ENCODE measurements at regions not wholly inside any gene's neighbourhood (a gene's known extent, or its start where the extent isn't known, plus 50 kb on each side); places are given as distances from the start of the nearest gene placed in this dataset.

GRCh38 chr5:86896916-86897315 is 279.2 kb downstream of the COX7C start:
- H3K4me3 ChIP-seq (ENCODE audit: low read depth, low read length), result no peak overlapping the region
- no peak for DNase-seq (ENCODE audit: low read depth, low spot score)
- TF ChIP-seq CTCF (IDR thresholded peaks at IDR 0.05; ENCODE audit: insufficient read depth, low read length, missing control alignments), result no peak
- ChIA-PET CTCF (interaction anchor here (1.6 kb wide), 1 partner anchor 17 kb away, joined by 5 read pairs; no protein-coding TSS in a partner anchor), POLR2A (no interaction called here)

- TF ChIP-seq CTCF (IDR thresholded peaks at IDR 0.05; ENCODE audit: insufficient read depth, low read length, missing control alignments), result no peak
- POLR2A ChIA-PET, result no interaction called here
- H3K4me3 ChIP-seq (ENCODE audit: low read depth, low read length), result no peak overlapping the region
- DNase-seq (ENCODE audit: low read depth, low spot score), result peak; percentile 76
- CTCF ChIA-PET, result interaction anchor here (0.9 to 2.1 kb wide), 2 partner anchors 29 to 77 kb away, joined by 3 to 7 read pairs; no protein-coding TSS in a partner anchor
Measured at GRCh38 chr5:86909418-86910295, 291.9 kb downstream of the COX7C start.

- DNase-seq (ENCODE audit: low read depth, low spot score), result no peak
- CTCF ChIA-PET, result interaction anchor here (1.4 kb wide), 1 partner anchor 12 kb away, joined by 3 read pairs; no protein-coding TSS in a partner anchor
- no peak overlapping the region for H3K4me3 ChIP-seq (ENCODE audit: low read depth, low read length)
- TF ChIP-seq CTCF (IDR thresholded peaks at IDR 0.05; ENCODE audit: insufficient read depth, low read length, missing control alignments), result no peak
- POLR2A ChIA-PET, result no interaction called here
Measured at GRCh38 chr5:86917117-86917579, 299.4 kb downstream of the COX7C start.

GRCh38 chr5:86918246-86918645 is 300.5 kb downstream of the COX7C start:
- CTCF ChIA-PET, result no interaction called here
- TF ChIP-seq CTCF (IDR thresholded peaks at IDR 0.05; ENCODE audit: insufficient read depth, low read length, missing control alignments), result no peak
- POLR2A ChIA-PET, result no interaction called here
- H3K4me3 ChIP-seq (ENCODE audit: low read depth, low read length), result no peak overlapping the region
- no peak for DNase-seq (ENCODE audit: low read depth, low spot score)

GRCh38 chr5:86926033-86926432 is 308.3 kb downstream of the COX7C start:
- TF ChIP-seq CTCF (IDR thresholded peaks at IDR 0.05; ENCODE audit: insufficient read depth, low read length, missing control alignments), result no peak
- H3K4me3 ChIP-seq (ENCODE audit: low read depth, low read length), result no peak overlapping the region
- POLR2A ChIA-PET, result no interaction called here
- CTCF ChIA-PET, result no interaction called here
- no peak for DNase-seq (ENCODE audit: low read depth, low spot score)

GRCh38 chr5:86929123-86929766 is 311.5 kb downstream of the COX7C start:
- ChIA-PET POLR2A (no interaction called here), CTCF (interaction anchor here (1.2 kb wide), 1 partner anchor 12 kb away, joined by 3 read pairs; no protein-coding TSS in a partner anchor)
- no peak overlapping the region for H3K4me3 ChIP-seq (ENCODE audit: low read depth, low read length)
- TF ChIP-seq CTCF (IDR thresholded peaks at IDR 0.05; ENCODE audit: insufficient read depth, low read length, missing control alignments), result no peak
- DNase-seq (ENCODE audit: low read depth, low spot score), result no peak
